ENCODE measurements at regions not wholly inside any gene's neighbourhood (a gene's known extent, or its start where the extent isn't known, plus 50 kb on each side); places are given as distances from the start of the nearest gene placed in this dataset.

DNA sequence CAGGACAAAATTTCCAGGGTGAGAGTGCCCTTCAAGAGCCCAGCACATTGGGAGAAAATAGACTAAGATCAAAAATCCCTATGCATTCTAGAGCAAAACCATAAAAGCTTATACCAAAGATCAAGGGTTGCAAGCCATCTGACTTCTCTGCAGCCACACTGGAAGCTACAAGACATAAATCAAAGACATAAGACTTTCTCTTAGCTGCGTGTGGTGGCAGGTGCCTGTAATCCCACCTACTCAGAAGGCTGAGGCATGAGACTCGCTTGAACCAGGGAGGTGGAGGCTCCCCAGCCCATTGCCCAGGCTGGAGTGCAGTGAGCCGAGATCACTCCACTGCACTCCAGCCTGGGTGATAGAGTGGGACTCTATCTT lies 91.9 kb upstream of the NXT1 start:
- no peak overlapping the region for H3K27ac ChIP-seq
- TF ChIP-seq, protein P1, sequence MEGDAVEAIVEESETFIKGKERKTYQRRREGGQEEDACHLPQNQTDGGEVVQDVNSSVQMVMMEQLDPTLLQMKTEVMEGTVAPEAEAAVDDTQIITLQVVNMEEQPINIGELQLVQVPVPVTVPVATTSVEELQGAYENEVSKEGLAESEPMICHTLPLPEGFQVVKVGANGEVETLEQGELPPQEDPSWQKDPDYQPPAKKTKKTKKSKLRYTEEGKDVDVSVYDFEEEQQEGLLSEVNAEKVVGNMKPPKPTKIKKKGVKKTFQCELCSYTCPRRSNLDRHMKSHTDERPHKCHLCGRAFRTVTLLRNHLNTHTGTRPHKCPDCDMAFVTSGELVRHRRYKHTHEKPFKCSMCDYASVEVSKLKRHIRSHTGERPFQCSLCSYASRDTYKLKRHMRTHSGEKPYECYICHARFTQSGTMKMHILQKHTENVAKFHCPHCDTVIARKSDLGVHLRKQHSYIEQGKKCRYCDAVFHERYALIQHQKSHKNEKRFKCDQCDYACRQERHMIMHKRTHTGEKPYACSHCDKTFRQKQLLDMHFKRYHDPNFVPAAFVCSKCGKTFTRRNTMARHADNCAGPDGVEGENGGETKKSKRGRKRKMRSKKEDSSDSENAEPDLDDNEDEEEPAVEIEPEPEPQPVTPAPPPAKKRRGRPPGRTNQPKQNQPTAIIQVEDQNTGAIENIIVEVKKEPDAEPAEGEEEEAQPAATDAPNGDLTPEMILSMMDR (conservative IDR thresholded peaks at IDR 0.05), result no peak
- TF ChIP-seq ZFX (IDR thresholded peaks at IDR 0.05), result no peak

GRCh38 chr20:23257848-23258746 lies 92.5 kb upstream of the NXT1 start:
- TF ChIP-seq, protein P1 (conservative IDR thresholded peaks at IDR 0.05), result no peak
- no peak for TF ChIP-seq ZFX (IDR thresholded peaks at IDR 0.05)
- H3K27ac ChIP-seq, result no peak overlapping the region

DNA sequence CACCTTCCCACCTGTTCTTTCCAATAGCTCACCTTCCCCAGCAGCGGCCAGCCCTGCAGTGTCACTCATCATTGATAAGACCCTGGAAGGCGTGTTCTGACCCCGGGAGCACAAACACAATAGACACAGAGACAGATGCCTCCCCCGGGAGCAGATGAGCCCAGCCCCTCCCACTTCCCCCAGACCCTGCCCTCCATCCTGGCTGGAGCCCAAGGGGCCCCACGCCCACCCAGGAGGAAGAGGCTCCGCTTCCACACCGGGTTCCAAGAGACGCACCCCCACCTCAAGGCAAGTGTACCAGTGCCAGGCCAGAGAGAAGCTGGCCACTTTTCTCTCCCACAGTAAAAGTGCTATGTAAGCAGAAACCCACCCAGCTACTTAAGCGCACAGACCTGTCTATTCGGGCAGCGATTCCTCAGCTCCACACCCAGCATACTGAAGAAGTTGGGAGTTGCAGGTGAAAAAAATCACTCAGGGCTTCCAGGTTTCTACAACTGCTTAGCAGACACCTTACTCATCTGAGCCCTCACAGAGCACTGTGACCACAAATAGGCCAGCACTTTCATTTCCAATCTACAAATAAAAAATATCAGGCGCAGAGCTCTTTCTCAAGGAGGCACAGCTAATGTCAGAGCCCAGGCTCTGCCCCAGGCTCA lies 93.4 kb upstream of the NXT1 start:
- H3K27ac ChIP-seq, result no peak overlapping the region
- TF ChIP-seq ZFX (IDR thresholded peaks at IDR 0.05), result no peak
- TF ChIP-seq, protein P1 (conservative IDR thresholded peaks at IDR 0.05), result no peak

- H3K27ac ChIP-seq, result no peak overlapping the region
- no peak for TF ChIP-seq ZFX (IDR thresholded peaks at IDR 0.05)
- TF ChIP-seq, protein P1 (conservative IDR thresholded peaks at IDR 0.05), result no peak
Observed at GRCh38 chr20:23255716-23256385, 94.7 kb upstream of the NXT1 start.

DNA sequence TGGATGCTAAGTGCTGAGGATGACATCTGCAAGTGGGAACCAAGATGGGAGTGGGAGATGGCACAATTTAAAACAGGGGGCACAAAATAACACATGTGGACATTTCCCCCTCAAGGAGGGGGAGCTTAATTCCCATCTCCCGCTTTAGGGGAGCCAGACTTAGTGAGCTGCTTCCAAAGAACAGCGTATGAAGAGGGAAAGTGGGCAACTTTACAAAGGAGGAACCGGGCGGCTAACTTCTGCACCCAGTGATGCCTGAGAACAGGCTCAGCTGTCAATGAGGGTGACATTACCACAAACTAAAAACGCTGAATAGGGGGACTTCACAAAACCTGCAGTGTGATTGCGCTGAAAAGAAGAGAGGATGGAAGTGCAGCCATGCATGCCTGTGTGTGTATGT lies 95.5 kb upstream of the NXT1 start:
- H3K27ac ChIP-seq, result no peak overlapping the region
- TF ChIP-seq, protein P1 (conservative IDR thresholded peaks at IDR 0.05), result no peak
- no peak for TF ChIP-seq ZFX (IDR thresholded peaks at IDR 0.05)

GRCh38 chr20:23254505-23254904 lies 96.1 kb upstream of the NXT1 start:
- no peak overlapping the region for H3K27ac ChIP-seq
- no peak for TF ChIP-seq ZFX (IDR thresholded peaks at IDR 0.05)

DNA sequence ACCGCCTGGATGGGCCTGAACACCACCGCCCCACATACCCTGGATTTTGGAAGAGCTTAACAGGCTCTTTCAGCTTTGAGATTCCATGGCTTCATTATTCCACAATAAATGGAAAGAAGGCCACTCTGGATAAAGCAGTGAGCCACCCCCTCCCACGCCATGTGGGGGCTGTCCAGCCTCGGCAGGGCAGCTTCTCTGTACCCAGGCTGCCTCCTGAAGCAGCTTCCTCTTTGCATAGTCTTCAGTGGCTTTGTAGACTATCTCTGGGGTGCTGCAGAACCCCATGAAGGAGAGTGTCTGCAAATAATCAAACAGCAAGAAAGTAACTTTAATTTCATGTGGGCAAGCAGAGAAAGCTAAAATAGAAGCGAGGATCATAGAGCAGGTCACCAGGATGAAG lies 96.6 kb upstream of the NXT1 start:
- TF ChIP-seq, protein P1 (conservative IDR thresholded peaks at IDR 0.05), result no peak
- no peak for TF ChIP-seq ZFX (IDR thresholded peaks at IDR 0.05)
- H3K27ac ChIP-seq, result no peak overlapping the region
